H1 (cell line): ENCODE measurements at regions not wholly inside any gene's neighbourhood (a gene's known extent, or its start where the extent isn't known, plus 50 kb on each side); places are given as distances from the start of the nearest gene placed in this dataset.

Experiments
- ASH2L ChIP-seq: fragments of 200-600, 300-600 bp; sonication (generic); IDR thresholded peaks from one replicate; pipeline ENCODE4 v1.7.1; 2017; ENCODE audit warnings: low read length
- KDM5A ChIP-seq: fragments of 200-600 bp; IDR thresholded peaks from 2 replicates; pipeline ENCODE4 v1.7.1; 2012; ENCODE audit warnings: mild to moderate bottlenecking, low read length, inconsistent platforms, mixed read lengths
- TF ChIP-seq, protein P1 (sequence below), 3 experiments: IDR thresholded peaks; 1 replicate in 2 of 3; 2 replicates in 1 of 3; pipeline versions ENCODE4 v1.5.1 to v1.6.1; 2011; ENCODE audit warnings: low read length in 3 of 3, mild to moderate bottlenecking in 3 of 3, inconsistent platforms in 2 of 3, low read depth in 1 of 3, moderate library complexity in 1 of 3; ENCODE audit not compliant: insufficient read depth in 1 of 3; ENCODE audit errors: control extremely low read depth in 1 of 3

DNA sequence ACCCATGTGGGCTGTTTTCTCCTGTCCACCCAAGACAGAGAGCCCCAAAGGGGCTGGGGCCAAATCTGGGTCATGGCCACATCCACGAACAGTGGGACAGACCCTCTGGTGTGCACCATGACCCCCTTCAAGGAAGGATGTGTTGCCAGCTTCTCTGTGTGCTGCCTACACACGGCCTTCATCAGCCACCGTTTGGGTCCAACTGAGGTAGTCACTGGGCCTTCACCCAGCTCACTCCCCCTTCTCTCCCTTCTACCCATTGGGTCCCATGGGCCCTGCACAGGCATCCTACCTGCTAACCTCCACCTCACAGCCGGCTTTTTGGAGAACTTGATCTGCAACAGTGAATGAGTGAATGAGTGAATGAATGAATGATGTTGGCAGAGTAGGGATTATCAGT is 1484.9 kb downstream of the BRD1 start (continued):
- no peak for TF ChIP-seq KDM5A
- TF ChIP-seq, protein P1, sequence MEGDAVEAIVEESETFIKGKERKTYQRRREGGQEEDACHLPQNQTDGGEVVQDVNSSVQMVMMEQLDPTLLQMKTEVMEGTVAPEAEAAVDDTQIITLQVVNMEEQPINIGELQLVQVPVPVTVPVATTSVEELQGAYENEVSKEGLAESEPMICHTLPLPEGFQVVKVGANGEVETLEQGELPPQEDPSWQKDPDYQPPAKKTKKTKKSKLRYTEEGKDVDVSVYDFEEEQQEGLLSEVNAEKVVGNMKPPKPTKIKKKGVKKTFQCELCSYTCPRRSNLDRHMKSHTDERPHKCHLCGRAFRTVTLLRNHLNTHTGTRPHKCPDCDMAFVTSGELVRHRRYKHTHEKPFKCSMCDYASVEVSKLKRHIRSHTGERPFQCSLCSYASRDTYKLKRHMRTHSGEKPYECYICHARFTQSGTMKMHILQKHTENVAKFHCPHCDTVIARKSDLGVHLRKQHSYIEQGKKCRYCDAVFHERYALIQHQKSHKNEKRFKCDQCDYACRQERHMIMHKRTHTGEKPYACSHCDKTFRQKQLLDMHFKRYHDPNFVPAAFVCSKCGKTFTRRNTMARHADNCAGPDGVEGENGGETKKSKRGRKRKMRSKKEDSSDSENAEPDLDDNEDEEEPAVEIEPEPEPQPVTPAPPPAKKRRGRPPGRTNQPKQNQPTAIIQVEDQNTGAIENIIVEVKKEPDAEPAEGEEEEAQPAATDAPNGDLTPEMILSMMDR (IDR thresholded peaks at IDR 0.05; ENCODE audit: control extremely low read depth in 1 of 3, insufficient read depth in 1 of 3, low read depth in 1 of 3, low read length in 3 of 3), result no peak
- no peak for TF ChIP-seq ASH2L
